ENCODE measurements at regions not wholly inside any gene's neighbourhood (a gene's known extent, or its start where the extent isn't known, plus 50 kb on each side); places are given as distances from the start of the nearest gene placed in this dataset.

GRCh38 chr1:88043834-88044233 is 640.2 kb upstream of the PKN2 start:
- TF ChIP-seq POLR2A (IDR thresholded peaks at IDR 0.05; ENCODE audit: low read length) (no peak), GATA1 (IDR thresholded peaks at IDR 0.05; ENCODE audit: low read depth, low read length) (no peak)

All from erythroblast (primary cell).